Gastroesophageal sphincter (tissue), 3 donors: ENCODE measurements at regions not wholly inside any gene's neighbourhood (a gene's known extent, or its start where the extent isn't known, plus 50 kb on each side); places are given as distances from the start of the nearest gene placed in this dataset.

Source experiments
- EP300 ChIP-seq: sonication (generic); formaldehyde crosslinking; IDR thresholded peaks from one replicate; pipeline ENCODE4 v1.6.1; 2017; ENCODE audit warnings: antibody characterized with exemption, mild to moderate bottlenecking
- POLR2A ChIP-seq, 2 donors: fragments of 450-650 bp; IDR thresholded peaks; one replicate each; pipeline ENCODE4 v1.6.1; 2017; ENCODE audit warnings: antibody characterized with exemption in 2 of 2, mild to moderate bottlenecking in 2 of 2, moderate library complexity in 1 of 2
- POLR2AphosphoS5 ChIP-seq: sonication (generic); formaldehyde crosslinking; IDR thresholded peaks from one replicate; pipeline ENCODE4 v1.6.1; 2017; ENCODE audit warnings: antibody characterized with exemption
- TF ChIP-seq, protein P1 (sequence below), 4 experiments: fragments of 200-600 bp in 2 of 4; fragments of 450-650 bp in 2 of 4; sonication (generic) in 1 of 4; IDR thresholded peaks; one replicate each; pipeline ENCODE4 v1.5.1; 2017 to 2019; ENCODE audit warnings: antibody characterized with exemption in 4 of 4, mild to moderate bottlenecking in 2 of 4, moderate library complexity in 2 of 4

DNA sequence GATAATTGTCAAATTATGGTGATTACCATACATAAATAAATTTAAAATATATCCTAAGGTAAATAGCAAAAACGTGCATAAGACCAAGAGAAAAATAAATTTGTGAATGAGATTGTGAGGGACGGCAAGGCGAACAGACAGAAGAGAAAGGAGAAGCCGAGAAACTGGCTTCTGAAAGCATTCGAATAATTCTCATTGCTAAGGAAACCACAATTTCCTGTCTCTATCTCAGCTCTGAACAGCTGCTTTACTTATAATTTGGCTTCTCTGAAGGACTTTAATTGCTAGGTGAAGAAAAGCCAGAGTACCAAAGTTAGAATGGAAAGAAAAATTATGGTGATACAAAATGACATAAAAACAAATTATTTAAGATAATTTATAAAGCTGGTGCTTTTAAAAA lies 79.0 kb upstream of the RGS17 start:
- TF ChIP-seq, protein P1, sequence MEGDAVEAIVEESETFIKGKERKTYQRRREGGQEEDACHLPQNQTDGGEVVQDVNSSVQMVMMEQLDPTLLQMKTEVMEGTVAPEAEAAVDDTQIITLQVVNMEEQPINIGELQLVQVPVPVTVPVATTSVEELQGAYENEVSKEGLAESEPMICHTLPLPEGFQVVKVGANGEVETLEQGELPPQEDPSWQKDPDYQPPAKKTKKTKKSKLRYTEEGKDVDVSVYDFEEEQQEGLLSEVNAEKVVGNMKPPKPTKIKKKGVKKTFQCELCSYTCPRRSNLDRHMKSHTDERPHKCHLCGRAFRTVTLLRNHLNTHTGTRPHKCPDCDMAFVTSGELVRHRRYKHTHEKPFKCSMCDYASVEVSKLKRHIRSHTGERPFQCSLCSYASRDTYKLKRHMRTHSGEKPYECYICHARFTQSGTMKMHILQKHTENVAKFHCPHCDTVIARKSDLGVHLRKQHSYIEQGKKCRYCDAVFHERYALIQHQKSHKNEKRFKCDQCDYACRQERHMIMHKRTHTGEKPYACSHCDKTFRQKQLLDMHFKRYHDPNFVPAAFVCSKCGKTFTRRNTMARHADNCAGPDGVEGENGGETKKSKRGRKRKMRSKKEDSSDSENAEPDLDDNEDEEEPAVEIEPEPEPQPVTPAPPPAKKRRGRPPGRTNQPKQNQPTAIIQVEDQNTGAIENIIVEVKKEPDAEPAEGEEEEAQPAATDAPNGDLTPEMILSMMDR (IDR thresholded peaks at IDR 0.05) = no peak
- TF ChIP-seq EP300 (no peak), POLR2AphosphoS5 (no peak), POLR2A (IDR thresholded peaks at IDR 0.05) (no peak)
